HG03378 (cell line): ENCODE measurements at regions not wholly inside any gene's neighbourhood (a gene's known extent, or its start where the extent isn't known, plus 50 kb on each side); places are given as distances from the start of the nearest gene placed in this dataset.
"Not testable (repeated sequence)": the region's sequence is repeated elsewhere in the genome, so short reads cannot be mapped to it uniquely, and the experiment has no call there.

Experiments
- ATAC-seq: cut with Tn5 transposase; IDR thresholded peaks from one replicate; pipeline ENCODE4 v1.9.1; 2021; ENCODE audit warnings: mild to moderate bottlenecking, moderate library complexity; ENCODE audit not compliant: unreplicated experiment

DNA sequence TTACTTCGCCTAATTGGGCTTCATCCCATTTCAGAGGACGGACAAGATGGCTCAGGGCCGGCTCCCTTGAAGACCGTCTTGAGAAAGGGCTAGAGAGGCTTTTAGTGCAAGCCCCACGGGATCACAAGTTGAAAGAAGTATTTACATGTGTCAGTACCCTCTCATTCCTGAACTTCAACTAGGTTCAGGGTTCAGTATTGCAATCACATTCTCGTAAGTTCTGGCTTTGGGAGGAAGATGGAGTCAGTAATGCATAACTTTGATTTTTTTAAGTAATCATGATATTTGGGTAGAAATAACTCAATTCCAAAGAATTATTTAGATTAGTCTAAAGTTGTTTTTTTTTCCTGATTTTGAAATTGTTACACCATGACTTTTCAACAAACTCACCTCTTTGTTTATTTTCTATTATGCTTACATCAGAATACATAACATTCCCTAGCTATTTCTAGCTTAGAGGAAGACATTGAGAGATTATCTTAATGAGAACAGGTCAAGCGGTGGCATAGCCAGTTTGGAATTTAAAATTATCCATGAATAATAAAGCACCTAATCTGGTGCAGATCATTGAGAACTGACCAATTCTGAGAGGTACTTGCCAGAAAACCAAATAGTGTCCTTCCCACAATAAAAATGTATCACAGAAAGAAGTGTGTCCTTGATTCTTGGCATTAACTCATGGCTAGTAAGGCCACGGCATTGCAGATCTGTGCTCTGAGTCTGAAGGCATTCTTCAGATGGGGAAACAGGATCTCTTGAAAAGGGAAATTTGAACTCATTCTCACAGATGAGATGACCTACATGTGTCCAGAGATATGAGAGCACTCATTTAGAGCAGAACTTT lies 92.1 kb upstream of the BLID start:
- ATAC-seq, result no peak

DNA sequence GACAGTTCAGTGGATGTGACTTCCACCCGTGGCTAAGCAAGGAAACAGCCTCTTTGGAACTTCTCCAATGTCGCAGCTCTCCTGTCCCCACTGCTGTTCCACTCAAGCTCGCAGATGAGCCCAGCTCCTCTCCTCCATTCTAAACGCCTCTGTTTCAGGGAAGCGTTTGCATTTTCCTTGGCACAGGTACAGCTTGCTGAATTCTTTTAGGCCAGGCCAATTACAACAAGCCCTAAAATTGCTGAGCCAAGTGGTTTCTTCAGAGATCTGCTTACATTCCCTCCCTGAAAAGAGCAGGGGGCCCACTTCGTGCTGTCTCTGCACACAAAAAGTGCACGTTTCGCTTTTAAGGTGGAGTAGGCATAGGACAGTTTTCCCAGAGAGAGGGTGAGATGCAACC lies 91.5 kb upstream of the BLID start:
- ATAC-seq, result no peak

DNA sequence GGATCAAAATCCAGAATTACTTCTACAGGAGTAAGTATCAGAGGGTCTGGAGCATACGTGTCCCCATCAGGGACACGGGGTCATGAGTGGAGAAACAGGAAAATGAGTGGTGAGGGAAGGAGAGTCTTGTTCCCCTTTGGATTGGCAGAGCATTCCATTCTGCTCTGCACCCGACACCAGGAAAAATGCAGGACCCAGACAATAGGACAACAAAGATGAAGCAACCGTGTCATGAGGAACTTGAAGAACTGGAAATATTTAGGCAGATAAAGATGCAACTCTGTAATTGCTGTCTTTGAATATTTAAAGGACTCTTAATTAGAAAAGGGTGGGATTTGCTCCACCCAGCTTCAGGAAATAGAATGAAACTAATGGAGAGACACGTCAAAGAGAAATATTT lies 89.0 kb upstream of the BLID start:
- no peak for ATAC-seq

DNA sequence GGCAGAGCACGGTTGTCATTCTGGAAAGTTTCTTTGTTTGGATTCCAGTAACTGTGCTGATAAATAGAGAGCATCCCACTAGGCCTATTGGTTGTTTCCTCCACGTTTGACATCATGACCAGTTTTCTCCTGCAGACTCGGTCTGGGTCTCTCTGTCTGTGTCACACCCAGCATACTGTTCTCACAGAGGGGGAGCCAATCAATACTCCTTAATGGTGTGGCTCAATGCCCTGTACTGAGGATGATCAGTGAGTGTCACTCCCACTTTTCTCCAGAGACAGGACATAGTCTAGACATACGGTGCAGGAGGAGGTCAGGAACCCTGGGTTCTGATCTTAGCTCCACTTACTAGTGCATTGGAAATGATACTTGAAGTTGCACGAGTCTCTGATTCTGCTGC lies 88.2 kb upstream of the BLID start:
- ATAC-seq, result no peak

DNA sequence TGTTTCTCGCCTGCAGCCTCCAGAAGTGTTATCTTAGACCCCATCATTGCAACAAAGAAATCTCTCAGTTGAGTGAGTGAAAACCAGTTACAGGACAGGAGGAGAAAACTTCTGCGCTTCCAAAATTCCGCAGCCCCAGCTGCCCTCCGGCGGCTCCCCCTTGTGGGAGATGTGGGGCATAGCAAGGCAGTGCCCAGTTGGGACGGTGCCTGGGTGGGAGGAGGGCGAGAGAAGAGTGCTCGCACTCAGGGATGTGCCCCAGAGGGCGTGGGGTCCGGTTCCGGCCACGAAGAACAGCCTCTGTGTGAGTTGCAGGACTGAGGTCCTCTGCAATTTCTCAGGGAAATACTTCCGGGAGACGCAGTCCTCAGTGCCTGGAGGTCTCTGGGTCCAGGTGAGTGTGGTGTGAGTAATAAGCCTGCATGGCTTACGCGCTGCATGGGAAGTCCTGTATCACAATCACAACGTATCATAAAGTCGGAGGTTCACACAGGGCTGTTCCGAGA lies 87.0 kb upstream of the BLID start:
- ATAC-seq, result no peak

DNA sequence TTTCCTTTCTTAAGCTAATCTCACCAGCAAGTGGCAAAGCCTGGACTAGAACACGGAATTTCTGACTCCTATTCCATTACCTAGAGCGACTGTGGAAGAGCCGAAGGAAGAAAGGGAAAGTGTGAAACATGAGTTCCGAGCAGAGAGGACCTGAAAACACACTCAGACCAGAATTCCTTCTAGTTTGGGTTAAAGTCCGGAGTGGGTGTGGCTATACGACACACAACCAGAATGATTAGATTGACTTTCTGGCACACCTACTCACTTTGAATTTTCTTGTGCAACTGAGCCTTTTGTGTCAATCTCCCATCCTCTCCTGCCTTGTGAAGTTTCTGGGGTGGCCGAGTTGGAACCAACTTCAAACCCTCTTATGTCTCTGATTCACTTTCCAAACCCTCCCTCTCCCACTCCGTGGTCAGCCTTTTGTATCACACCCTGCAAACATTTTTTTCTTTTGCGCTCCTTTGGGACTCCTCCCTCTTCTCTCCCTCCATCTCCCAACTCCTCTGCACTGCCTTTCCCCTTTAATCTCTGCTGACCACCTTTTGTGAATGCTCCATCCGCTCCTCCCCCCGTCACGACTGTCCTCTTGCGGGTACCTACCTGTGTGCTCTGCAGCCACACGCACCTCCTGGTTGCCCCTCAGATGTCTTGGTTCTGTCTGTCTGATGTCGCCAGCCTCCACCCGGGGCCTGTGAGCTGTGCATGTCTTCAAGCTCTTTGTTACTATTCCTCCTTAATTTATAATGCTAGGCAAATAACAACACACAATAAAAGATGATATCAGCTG lies 86.3 kb upstream of the BLID start:
- no peak for ATAC-seq

DNA sequence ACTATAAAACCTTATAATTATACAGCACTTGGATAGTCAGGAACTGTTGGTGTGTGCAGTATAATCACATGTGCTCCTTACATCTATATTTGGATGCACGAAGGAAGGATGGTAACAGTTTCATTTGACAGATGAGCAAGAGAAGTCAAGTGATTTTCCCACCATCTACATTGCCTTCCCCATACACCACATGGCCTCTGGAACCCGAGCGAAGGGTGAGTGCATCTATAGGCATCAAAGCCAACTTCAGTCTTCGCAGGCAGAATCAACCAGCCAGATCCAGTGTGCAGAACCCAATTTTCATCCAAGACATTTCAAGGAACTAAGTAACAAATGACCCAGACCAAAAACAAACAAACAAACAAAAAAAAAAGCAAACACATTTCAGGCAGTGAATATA lies 85.1 kb upstream of the BLID start:
- no peak for ATAC-seq

DNA sequence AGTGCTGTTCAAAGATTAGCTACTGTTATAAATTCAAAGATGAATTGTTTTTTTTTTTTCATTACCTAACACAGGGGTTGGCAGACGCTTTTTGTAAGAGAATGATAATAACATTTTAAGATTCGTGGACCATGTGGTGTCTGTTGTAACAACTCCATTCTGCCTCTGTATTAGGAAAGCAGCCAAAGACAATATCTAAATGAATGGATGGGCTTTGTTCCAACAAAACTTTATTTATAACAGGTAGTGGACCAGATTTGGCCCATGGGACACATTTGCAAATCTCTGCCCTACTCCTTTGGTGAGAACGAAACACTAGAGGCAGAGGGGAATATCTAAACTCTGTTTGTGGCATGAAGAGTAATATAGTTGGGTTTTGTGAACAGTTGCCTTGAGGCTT lies 83.6 kb upstream of the BLID start:
- no peak for ATAC-seq

DNA sequence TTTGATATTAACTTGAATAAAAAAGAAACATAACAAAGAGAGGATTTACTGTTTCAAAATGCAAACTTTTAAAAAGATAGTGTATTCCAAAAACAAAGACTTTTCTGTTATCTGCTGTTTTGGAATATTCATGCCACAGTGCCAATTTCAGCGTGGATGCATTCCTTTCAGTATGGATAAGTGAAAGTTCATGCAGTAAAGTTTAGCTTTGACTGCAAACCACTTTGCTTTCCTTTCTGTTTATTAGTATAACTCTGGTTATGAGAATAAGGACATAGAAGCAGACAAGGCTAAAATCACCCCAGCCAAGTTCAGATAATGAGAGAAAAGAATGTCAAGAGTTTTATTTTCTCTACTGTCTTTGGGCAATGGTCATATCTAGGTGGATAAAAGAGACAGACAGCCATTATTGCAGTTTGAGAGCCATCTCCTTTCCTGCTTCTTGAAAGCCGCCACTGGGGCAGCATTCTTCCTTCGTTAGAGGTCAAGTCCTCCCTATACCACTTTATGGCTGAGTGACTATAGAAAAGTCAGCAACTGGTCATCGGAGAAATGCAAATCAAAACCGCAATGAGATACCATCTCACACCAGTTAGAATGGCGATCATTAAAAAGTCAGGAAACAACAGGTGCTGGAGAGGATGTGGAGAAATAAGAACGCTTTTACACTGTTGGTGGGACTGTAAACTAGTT lies 82.4 kb upstream of the BLID start:
- no peak for ATAC-seq

DNA sequence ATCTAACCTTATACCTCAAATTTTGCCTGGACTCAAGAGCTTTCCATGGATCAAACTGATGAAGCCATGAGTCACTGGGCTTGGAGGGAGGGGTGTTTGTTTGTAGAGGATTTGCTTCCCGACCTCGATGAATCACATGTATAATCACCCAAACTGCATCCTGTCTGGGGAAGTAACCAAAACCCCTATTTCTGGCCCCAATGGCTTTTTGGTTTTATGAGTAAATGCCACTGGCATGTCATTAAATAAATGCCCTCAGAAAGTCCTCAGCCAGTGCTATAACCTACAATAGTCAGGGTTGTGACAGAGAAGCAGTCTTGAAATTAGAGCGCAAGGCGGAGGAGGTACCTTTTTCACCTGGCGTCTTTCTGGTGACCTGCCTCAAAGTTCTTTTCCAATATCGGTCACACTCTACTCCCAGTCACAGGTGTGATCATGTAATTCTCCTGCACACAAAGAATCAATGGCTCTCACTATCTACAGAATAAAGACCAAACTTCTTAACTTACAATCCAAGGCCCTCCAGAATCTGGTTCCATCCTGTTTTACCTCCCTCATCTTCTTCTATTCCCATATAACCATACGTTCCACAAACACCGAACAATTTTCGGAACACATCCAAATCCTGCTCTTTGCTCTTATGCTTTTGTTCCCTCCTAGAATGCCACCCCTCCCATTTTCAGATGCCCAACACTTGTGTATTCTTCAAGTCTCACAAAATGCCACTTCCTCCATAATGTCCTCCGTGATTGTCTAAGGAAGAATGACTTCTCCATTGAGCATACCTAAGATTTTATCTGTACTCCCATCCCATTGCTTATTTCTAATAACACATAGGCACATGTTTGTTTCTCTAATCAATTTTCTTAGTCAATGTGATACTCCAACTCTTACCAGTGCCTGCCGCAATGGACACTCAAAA lies 81.3 kb upstream of the BLID start:
- no peak for ATAC-seq

DNA sequence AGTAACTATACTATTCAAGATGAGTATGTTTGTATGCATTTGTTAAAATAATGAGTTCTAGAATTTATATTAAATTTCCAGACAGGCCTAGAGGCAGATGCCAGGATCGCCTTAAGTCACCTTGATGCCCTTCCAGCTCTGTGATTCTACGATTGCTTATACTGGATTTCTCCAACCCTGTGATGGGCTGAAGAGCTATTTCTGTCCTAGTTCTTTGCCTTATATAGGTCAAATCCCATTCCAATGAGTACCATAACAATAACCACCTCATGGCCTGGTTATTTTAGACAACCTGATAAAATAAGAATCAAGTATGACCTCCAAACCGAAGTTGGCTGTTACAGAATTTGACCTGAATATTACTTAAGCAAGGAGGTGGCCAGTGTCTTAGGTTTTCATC lies 79.8 kb upstream of the BLID start:
- no peak for ATAC-seq

DNA sequence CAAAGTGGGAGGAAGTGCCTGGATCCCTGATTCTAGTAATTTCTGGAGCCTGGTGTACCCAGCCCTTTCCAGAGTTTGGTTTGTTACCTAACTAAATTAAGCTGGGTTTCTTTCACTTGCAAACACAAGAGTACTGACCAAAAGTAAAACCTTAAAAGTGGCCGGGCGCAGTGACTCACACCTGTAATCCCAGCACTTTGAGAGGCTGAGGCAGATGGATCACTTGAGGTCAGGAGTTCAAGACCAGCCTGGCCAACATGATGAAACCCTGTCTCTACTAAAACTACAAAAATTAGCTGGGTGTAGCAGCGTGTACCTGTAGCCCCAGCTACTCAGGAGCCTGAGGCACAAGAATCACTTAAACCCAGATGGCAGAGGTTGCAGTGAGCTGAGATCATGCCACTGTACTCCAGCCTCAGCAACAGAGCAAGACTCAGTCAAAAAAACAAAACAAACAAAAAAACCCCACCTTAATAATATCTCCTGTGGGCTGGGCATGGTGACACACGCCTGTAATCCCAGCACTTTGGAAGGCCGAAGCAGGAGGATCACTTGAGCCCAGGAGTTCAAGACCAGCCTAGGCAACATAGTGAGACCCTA lies 78.0 kb upstream of the BLID start:
- not testable (repeated sequence) for ATAC-seq

DNA sequence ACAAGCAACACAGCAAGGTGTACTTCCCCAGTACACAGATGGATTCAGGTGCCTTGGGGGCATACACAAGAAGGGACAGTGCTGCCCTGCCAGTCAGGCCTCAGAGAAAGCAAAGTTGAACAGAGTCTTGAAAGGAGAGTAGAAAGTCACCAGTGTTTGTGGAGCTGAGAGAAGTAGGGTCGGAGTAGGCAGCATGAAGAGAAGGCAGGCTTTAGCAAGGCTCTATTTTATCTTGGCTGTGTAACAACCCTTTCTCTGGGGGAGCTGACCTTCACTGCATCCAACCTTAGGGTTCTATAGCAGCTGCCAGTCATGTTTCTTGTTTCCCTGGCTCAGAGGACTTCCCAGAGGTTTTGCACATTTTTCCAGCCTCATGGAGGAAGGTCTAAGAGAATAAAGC lies 77.4 kb upstream of the BLID start:
- no peak for ATAC-seq

DNA sequence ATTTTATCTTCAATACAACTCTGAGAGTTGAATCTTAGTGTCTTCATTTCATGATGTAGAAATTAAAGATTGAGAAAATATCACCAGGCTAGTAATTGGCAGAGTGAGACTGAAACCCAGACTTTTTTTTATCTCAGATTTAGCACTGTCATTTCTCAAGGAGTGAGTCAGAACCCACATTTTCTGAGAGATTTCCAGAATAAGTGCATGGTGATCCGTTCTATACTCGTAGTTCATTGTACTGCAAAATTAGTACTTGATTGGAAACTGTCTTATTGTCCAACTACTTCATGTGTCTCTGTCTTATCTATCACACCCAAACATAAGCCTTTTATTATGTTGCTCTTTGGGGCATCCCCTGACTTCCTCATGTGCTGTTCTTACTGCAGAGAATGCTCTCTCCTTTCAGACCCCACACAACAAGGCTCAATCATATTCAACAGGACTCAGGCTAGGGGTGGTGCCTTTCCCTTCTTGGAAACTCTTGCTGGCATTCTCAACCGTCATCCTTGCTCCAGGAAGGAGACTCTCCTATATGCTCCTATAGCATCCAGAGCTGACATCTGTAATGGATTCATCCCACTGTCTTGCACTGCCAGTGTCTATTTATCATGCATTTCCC lies 76.7 kb upstream of the BLID start:
- no peak for ATAC-seq

DNA sequence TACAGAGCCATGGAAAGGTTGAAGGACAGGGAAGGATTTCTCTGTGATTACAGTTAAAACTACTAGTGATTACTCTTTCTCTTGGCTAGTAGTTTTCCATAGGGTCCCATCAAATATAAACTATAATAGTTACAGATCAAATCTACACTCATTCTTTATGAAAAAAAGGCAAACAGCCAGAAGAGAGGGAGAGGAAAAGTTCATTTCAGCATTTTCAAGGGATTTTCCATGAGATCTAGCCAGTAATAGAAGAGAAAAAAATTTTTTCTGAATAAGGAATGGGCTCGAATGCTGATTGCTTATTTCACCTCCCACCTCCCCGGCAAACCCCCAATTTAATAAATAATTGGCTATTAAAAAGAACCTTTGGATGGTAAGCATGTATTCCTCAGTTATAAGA lies 74.8 kb upstream of the BLID start:
- ATAC-seq, result no peak

DNA sequence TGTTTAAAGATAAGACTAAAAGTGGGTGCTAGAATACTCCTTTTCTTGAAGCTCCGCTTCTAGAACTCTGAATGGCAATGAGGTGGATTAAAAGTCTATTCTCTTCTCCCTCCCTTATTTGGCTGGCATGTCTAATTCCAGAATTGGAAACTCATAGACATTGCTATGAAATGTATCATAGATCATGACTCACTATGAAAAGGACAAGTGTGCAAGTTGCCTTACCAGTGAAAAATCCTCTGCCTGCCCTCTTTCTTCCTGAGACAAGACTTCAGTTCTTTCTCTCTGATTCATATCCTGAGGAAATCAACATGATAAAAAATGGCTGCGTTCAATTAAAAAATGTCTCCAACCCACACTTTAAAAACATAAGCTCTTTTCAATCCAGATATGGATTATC lies 73.2 kb upstream of the BLID start:
- no peak for ATAC-seq

DNA sequence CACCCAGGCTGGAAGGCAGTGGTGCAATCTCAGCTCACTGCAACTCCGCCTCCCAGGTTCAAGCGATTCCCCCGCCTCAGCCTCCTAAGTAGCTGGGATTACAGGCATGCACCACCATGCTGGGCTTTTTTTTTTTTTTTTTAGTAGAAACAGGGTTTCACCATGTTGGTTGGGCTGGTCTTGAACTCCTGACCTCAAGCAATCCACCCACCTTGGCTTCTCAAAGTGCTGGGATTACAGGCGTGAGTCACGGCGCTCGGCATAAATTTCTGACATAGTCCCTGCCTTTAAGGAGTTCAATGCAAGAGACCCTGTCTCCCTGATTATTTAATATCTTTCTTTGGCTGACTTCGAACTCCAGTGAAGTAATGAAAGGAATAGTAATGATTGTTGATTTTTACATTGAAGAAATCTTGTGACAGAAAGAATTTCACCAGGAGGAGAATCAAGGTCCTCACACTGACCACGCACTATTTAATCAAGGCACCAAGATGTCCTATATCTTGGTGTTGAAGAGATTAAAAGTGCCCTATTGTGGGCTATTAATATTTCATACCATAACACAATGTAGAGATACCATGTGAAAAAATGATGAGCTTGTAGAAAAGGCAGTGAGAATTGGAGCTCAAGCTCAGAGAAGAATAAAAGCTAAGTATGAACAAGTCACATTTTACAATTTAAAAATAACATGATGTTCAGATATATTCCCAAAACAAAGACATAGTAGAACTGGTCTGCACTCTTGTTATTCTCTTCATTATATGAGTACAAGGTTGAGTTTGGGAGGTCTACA lies 71.6 kb upstream of the BLID start:
- ATAC-seq, result no peak

DNA sequence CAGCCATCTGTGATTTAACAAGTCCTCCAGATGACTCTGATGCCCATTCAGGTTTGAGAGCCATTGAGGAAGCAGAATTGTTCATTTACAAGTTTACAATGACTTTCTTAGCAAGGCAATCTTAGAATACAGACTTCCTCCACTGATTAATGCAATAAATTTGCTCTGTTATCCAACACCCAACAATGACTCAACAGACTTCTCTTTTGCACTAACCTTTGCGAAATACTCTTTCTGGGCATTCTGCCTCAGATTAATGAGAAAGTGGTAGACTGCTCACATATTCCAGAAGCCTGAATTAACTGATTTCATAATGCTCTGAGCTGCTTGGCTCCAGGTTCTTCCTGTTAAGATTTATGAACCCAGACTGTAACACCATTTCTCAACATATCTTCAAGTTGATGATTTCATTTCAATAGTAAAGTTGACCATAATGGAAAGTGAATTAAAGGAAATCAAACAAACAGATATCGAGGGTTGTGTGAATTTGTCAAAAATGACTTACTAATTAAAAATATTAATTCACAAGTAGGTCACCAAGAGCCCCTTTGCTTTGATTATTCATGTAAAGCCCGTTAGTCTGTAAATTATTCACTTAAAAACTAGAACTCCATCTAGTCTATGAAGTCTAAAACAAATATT lies 70.5 kb upstream of the BLID start:
- ATAC-seq, result no peak
